ENCODE measurements at regions not wholly inside any gene's neighbourhood (a gene's known extent, or its start where the extent isn't known, plus 50 kb on each side); places are given as distances from the start of the nearest gene placed in this dataset.
A peak's percentile ranks its signal among the peaks of the same experiment; 100 is the strongest.

DNA sequence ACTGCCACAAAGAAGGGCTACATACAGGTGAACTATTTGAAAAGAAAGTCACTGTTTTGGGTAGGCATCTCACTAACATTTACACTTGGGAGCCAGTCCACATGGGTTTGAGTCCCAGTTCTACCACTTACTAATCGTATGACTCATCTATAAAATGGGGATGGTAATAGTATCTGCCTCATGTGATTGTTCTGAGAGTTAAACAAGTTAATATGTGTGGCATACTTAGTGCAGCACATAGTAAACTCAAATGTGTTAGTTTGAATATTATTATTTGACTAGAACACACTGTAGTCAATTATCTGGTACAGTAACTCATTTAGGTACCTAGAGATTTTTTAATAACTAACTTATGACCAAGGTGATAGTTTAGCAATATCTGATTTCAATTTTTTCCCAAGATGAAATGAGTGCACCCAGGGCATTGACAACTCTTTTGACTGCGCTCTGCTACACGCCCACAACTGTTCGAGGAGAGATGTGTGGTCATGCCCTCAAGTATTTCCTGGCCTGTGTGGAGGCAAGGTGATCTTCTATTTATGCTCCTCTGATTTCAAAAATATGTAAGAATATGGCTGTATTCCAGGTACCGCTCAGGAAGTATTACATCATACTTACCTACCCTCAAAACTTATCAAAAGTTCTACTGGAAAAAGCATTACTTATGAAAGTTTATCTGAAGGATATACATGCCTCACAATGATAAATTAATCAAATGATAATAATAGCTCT lies 210.6 kb upstream of the EGLN3 start:
- no peak for TF ChIP-seq SAFB (IDR thresholded peaks at IDR 0.05; ENCODE audit: borderline replicate concordance, low read depth, low read length)
- TF ChIP-seq SRF (CRISPR knock-in tag; IDR thresholded peaks at IDR 0.05): no peak
- TF ChIP-seq CEBPG (CRISPR knock-in tag; IDR thresholded peaks at IDR 0.05): no peak
- peak in 1 of 2 experiments; percentile 20; a peak in 1 of 4 replicates for TF ChIP-seq CEBPG (tag; conservative IDR thresholded peaks at IDR 0.05 in 1 of 2, IDR thresholded peaks at IDR 0.05 in 1 of 2)
- no peak for TF ChIP-seq TCF7 (IDR thresholded peaks at IDR 0.05; ENCODE audit: borderline replicate concordance)
- TF ChIP-seq TCFL5 (CRISPR knock-in tag; conservative IDR thresholded peaks at IDR 0.05): no peak
- no peak for TF ChIP-seq TBP (optimal IDR thresholded peaks at IDR 0.05; ENCODE audit: low read depth, low read length)
- no peak for TF ChIP-seq NRF1 (conservative IDR thresholded peaks at IDR 0.05 in 1 of 2, IDR thresholded peaks at IDR 0.05 in 1 of 2)
- TF ChIP-seq GMEB1 (CRISPR knock-in tag; IDR thresholded peaks at IDR 0.05): no peak
- BruUV-seq (replicated peaks): no TSS peak
- Histone ChIP-seq H3K27ac (ENCODE audit: extremely low read depth, low read depth, low read length) (no peak overlapping the region), H3K4me2 (ENCODE audit: insufficient read depth, low read length) (no peak overlapping the region), H3K36me3 (ENCODE audit: control insufficient read depth, insufficient read depth, low read length) (no peaks in the 10 kb centered on the region), H3K79me2 (ENCODE audit: control insufficient read depth, insufficient read depth, low read length) (no peaks in the 10 kb centered on the region), H3K9me1 (ENCODE audit: control insufficient read depth, insufficient read depth, low read length) (no peaks in the 10 kb centered on the region), H3K27me3 (ENCODE audit: control insufficient read depth in 2 of 2, insufficient read depth in 2 of 2, low read length in 2 of 2) (no peaks in the 10 kb centered on the region; a peak in 1 of 5 replicates), H3K4me3 (no peak overlapping the region), H3K9me3 (replicated peaks; ENCODE audit: control insufficient read depth, insufficient read depth, low read depth, low read length) (no peaks in the 10 kb centered on the region), H3K9ac (ENCODE audit: insufficient read depth in 1 of 2, low read depth in 2 of 2, low read length in 2 of 2) (no peak overlapping the region), H2AFZ (ENCODE audit: low read depth, low read length) (no peak overlapping the region), H4K20me1 (replicated peaks; ENCODE audit: control insufficient read depth, insufficient read depth, low read length) (no peaks in the 10 kb centered on the region), H3K4me1 (replicated peaks in 1 of 2; ENCODE audit: control insufficient read depth in 2 of 2, insufficient read depth in 2 of 2, low read length in 2 of 2) (no peaks in the 10 kb centered on the region; a peak in 1 of 5 replicates)
- 2% methylated on average over 5 of the region's 5 CpGs for WGBS (ENCODE audit: insufficient coverage, low coverage, missing lambda C conversion rate)
- ChIA-PET CTCF (ENCODE audit: low intra/inter-chr PET ratio) (no interaction called here), POLR2A (no interaction called here)
- FAIRE-seq (no peak), ATAC-seq (no peak), DNase-seq (ENCODE audit: extremely low read depth in 1 of 4, low spot score in 3 of 4) (no peak)
- in situ Hi-C loops (cut with MboI): loop anchor here (25.0 kb wide), 1 partner anchor 1474 kb away; no protein-coding TSS in a partner anchor
- intact Hi-C loops (cut with micrococcal nuclease): no loop called here

All from K562 (cell line).